Astrocyte of the spinal cord (primary cell): ENCODE measurements at regions not wholly inside any gene's neighbourhood (a gene's known extent, or its start where the extent isn't known, plus 50 kb on each side); places are given as distances from the start of the nearest gene placed in this dataset.
A peak's percentile ranks its signal among the peaks of the same experiment; 100 is the strongest.

ENCODE experiments used
- DNase-seq: peaks from one replicate; pipeline ENCODE4 v3.0.0; 2011; ENCODE audit warnings: low read depth, low spot score
- H3K4me3 ChIP-seq: 2 replicates; pipeline ENCODE4 v1.5.1; 2011; ENCODE audit warnings: low read depth, mild to moderate bottlenecking, low read length, moderate library complexity
- CTCF ChIP-seq: IDR thresholded peaks from 2 replicates; pipeline ENCODE4 v1.5.1; 2012; ENCODE audit warnings: low read depth, mild to moderate bottlenecking, low read length, inconsistent platforms
- in situ Hi-C: cut with HindIII; loops from 2 replicates; pipeline ENCODE4 v1.10.0; 2017; ENCODE audit warnings: low sequenced_read_pairs

GRCh38 chr7:119175911-119176627 is 951.6 kb downstream of the ANKRD7 start:
- peak; percentile 88 for TF ChIP-seq CTCF
- in situ Hi-C loops, result no loop called here
- DNase-seq, result peak; percentile 76
- no peak overlapping the region for H3K4me3 ChIP-seq

- no peak for DNase-seq
- in situ Hi-C loops, result no loop called here
- H3K4me3 ChIP-seq, result no peak overlapping the region
- no peak for TF ChIP-seq CTCF
Observed at GRCh38 chr7:119177863-119178262, 953.4 kb downstream of the ANKRD7 start.

GRCh38 chr7:119184124-119184788 is 959.8 kb downstream of the ANKRD7 start:
- DNase-seq, result no peak
- TF ChIP-seq CTCF, result no peak
- no peak overlapping the region for H3K4me3 ChIP-seq
- in situ Hi-C loops, result no loop called here

- no peak overlapping the region for H3K4me3 ChIP-seq
- in situ Hi-C loops, result no loop called here
- DNase-seq, result peak; percentile 8
- no peak for TF ChIP-seq CTCF
Observed at GRCh38 chr7:119196183-119196582, 971.7 kb downstream of the ANKRD7 start.

- DNase-seq, result no peak
- TF ChIP-seq CTCF, result no peak
- in situ Hi-C loops, result no loop called here
- no peak overlapping the region for H3K4me3 ChIP-seq
Observed at GRCh38 chr7:119197172-119197876, 972.8 kb downstream of the ANKRD7 start.

GRCh38 chr7:119197877-119198527 is 973.5 kb downstream of the ANKRD7 start:
- in situ Hi-C loops, result no loop called here
- no peak overlapping the region for H3K4me3 ChIP-seq
- peak; percentile 83 for TF ChIP-seq CTCF
- peak; percentile 53 for DNase-seq
